GM21367 (cell line): ENCODE measurements at regions not wholly inside any gene's neighbourhood (a gene's known extent, or its start where the extent isn't known, plus 50 kb on each side); places are given as distances from the start of the nearest gene placed in this dataset.

Experiments
- ATAC-seq: cut with Tn5 transposase; IDR thresholded peaks from one replicate; pipeline ENCODE4 v1.9.1; 2021; ENCODE audit not compliant: unreplicated experiment

- ATAC-seq = no peak
These were observed 50.3 kb upstream of the HMHB1 start for GRCh38 chr5:143761663-143762062.

GRCh38 chr5:143760755-143761154 lies 51.2 kb upstream of the HMHB1 start:
- ATAC-seq = no peak

- ATAC-seq = no peak
These were observed 51.8 kb upstream of the HMHB1 start for GRCh38 chr5:143760131-143760505.

GRCh38 chr5:143759396-143760130 lies 52.4 kb upstream of the HMHB1 start:
- ATAC-seq = no peak

GRCh38 chr5:143758750-143759149 lies 53.2 kb upstream of the HMHB1 start:
- ATAC-seq = peak; percentile 67

GRCh38 chr5:143758015-143758414 lies 53.9 kb upstream of the HMHB1 start:
- ATAC-seq = no peak

GRCh38 chr5:143757116-143757515 lies 54.8 kb upstream of the HMHB1 start:
- ATAC-seq = no peak

- ATAC-seq = no peak
These were observed 56.0 kb upstream of the HMHB1 start for GRCh38 chr5:143755966-143756365.

- no peak for ATAC-seq
These were observed 59.7 kb upstream of the HMHB1 start for GRCh38 chr5:143752165-143752850.

- no peak for ATAC-seq
These were observed 60.6 kb upstream of the HMHB1 start for GRCh38 chr5:143751342-143751741.

GRCh38 chr5:143749581-143750205 lies 62.3 kb upstream of the HMHB1 start:
- no peak for ATAC-seq

- no peak for ATAC-seq
These were observed 63.4 kb upstream of the HMHB1 start for GRCh38 chr5:143748516-143748915.

- ATAC-seq = no peak
These were observed 69.0 kb upstream of the HMHB1 start for GRCh38 chr5:143742951-143743350.

- ATAC-seq = no peak
These were observed 70.5 kb upstream of the HMHB1 start for GRCh38 chr5:143741421-143741820.

- ATAC-seq = no peak
These were observed 71.0 kb upstream of the HMHB1 start for GRCh38 chr5:143740956-143741355.

- no peak for ATAC-seq
These were observed 72.2 kb upstream of the HMHB1 start for GRCh38 chr5:143739746-143740145.

GRCh38 chr5:143738417-143739401 lies 73.3 kb upstream of the HMHB1 start:
- no peak for ATAC-seq

- ATAC-seq = no peak
These were observed 74.9 kb upstream of the HMHB1 start for GRCh38 chr5:143737062-143737461.

GRCh38 chr5:143734456-143734780 lies 77.5 kb upstream of the HMHB1 start:
- no peak for ATAC-seq

GRCh38 chr5:143733665-143734455 lies 78.1 kb upstream of the HMHB1 start:
- ATAC-seq = no peak
